ENCODE measurements at regions not wholly inside any gene's neighbourhood (a gene's known extent, or its start where the extent isn't known, plus 50 kb on each side); places are given as distances from the start of the nearest gene placed in this dataset.

DNA sequence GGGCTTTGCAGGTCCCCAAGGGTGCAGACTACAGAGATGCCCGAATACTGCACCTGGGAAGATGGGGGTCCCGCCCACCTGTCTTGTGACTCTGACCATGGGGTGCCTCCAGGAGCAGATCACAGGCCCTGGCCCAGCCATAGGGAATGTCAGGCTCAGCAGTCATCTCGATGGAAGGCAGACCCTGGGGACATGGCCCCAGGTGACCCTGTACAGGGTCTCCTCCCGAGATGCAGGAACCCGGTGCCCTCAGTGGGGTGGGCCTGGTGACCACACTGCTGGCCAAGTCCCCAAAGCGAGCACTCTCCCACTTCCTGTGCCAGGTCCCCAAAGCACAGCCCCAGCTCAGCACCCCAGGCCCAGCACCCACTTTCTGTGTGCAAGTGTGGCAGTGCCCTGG, 903.7 kb upstream of the USP15 start:
- TF ChIP-seq, protein P1, sequence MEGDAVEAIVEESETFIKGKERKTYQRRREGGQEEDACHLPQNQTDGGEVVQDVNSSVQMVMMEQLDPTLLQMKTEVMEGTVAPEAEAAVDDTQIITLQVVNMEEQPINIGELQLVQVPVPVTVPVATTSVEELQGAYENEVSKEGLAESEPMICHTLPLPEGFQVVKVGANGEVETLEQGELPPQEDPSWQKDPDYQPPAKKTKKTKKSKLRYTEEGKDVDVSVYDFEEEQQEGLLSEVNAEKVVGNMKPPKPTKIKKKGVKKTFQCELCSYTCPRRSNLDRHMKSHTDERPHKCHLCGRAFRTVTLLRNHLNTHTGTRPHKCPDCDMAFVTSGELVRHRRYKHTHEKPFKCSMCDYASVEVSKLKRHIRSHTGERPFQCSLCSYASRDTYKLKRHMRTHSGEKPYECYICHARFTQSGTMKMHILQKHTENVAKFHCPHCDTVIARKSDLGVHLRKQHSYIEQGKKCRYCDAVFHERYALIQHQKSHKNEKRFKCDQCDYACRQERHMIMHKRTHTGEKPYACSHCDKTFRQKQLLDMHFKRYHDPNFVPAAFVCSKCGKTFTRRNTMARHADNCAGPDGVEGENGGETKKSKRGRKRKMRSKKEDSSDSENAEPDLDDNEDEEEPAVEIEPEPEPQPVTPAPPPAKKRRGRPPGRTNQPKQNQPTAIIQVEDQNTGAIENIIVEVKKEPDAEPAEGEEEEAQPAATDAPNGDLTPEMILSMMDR (IDR thresholded peaks at IDR 0.05; ENCODE audit: low read depth, low read length), result no peak
- H3K9me3 ChIP-seq (ENCODE audit: low read depth), result no peaks in the 10 kb centered on the region
- DNase-seq (ENCODE audit: low read depth in 1 of 2, low spot score in 1 of 2), result no peak
- no peak overlapping the region for H3K4me3 ChIP-seq
- no peaks in the 10 kb centered on the region for H3K36me3 ChIP-seq
- H3K27me3 ChIP-seq, result no peaks in the 10 kb centered on the region
- H3K4me1 ChIP-seq (ENCODE audit: low read depth), result peaks cover 8% of the 10 kb centered on the region
- no peak overlapping the region for H3K27ac ChIP-seq

DNA sequence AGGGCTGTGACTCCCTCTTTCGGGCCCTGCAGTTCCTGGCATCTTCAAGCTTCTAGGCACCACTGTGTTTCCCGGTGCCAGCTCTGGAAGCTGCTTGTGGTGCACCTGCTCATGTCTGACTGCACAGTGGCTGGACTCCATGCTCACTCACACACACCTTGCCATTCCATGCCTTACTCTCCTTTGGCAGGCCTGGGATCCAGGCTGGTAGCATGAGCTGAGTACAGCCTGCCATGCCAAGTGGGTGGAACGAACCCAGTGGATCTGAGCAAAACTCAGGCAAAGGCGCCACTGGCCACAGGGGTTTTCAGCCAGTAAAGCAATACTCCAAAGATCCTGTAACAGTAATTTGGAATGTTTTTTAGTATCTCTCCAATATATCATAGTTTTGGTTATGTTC, 902.7 kb upstream of the USP15 start:
- H3K27ac ChIP-seq, result no peak overlapping the region
- peaks cover 8% of the 10 kb centered on the region for H3K4me1 ChIP-seq (ENCODE audit: low read depth)
- TF ChIP-seq, protein P1 (IDR thresholded peaks at IDR 0.05; ENCODE audit: low read depth, low read length), result no peak
- no peaks in the 10 kb centered on the region for H3K36me3 ChIP-seq
- no peak for DNase-seq (ENCODE audit: low read depth in 1 of 2, low spot score in 1 of 2)
- H3K27me3 ChIP-seq, result no peaks in the 10 kb centered on the region
- H3K4me3 ChIP-seq, result no peak overlapping the region
- no peaks in the 10 kb centered on the region for H3K9me3 ChIP-seq (ENCODE audit: low read depth)

DNA sequence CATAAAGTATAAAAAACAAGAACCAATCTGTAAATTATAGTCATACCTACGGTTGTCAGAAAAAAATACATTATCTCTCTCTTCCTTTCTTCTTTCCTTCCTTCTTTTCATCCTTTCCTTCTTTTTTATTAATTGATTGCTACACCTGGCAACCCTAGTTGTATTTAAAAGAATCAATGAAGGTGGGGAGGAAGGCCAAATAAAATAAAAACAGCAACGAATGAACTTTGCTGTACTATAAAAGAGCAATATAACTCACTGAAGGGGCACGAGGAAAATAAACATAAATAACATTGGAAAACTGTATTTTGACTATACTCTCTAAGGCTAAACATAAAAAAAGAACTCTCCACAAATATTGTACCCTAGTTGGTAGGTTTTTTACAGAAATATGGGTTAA, 898.2 kb upstream of the USP15 start:
- H3K9me3 ChIP-seq (ENCODE audit: low read depth), result no peaks in the 10 kb centered on the region
- no peaks in the 10 kb centered on the region for H3K27me3 ChIP-seq
- peaks cover 10% of the 10 kb centered on the region for H3K4me1 ChIP-seq (ENCODE audit: low read depth)
- TF ChIP-seq, protein P1 (IDR thresholded peaks at IDR 0.05; ENCODE audit: low read depth, low read length), result no peak
- no peak overlapping the region for H3K4me3 ChIP-seq
- H3K27ac ChIP-seq, result no peak overlapping the region
- H3K36me3 ChIP-seq, result no peaks in the 10 kb centered on the region
- no peak for DNase-seq (ENCODE audit: low read depth in 1 of 2, low spot score in 1 of 2)

DNA sequence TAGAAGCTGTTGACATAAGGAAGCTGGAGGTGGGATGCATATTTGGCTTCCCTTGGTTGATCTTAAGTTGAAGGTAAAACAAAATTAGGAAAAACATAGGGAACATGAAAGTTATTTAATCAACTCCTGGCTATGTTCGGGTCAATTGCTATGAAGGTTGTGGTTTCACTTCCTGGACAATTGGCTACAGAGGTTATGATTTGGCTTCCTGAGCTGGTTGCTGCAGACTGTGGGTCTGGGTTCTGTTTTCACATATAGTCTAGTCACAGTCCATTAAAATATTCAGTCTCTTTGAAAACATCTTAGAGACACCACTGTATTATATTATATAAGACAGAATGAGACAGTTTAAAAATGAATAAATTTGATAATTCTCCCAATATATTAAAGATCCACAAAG, 895.2 kb upstream of the USP15 start:
- H3K27ac ChIP-seq, result no peak overlapping the region
- peaks cover 3% of the 10 kb centered on the region for H3K4me1 ChIP-seq (ENCODE audit: low read depth)
- H3K4me3 ChIP-seq, result no peak overlapping the region
- TF ChIP-seq, protein P1 (IDR thresholded peaks at IDR 0.05; ENCODE audit: low read depth, low read length), result no peak
- no peaks in the 10 kb centered on the region for H3K27me3 ChIP-seq
- no peak for DNase-seq (ENCODE audit: low read depth in 1 of 2, low spot score in 1 of 2)
- H3K36me3 ChIP-seq, result no peaks in the 10 kb centered on the region
- no peaks in the 10 kb centered on the region for H3K9me3 ChIP-seq (ENCODE audit: low read depth)

DNA sequence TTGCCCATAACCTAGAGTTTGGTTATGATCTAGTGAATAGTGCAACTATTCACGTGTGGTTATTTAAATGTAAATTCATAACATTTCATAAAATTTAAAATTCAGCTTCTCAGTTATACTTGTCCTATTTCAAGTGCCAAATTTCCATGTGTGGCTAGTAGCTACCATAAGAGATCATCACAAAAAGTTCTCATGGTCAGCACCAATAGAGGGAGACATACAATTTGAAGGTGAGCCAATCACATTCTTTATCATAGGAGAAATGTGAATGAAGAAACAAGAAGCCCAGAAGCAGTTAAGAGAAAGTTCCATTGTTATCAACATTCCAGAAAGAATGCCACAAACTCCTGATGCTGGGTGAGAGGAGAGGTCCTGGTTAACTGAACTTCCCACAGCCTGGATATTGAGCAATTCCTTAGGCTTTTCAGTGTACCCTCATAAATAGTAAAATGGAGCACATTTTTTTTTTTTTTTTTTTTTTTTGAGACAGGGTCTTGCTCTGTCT, 892.9 kb upstream of the USP15 start:
- Histone ChIP-seq H3K9me3 (ENCODE audit: low read depth) (no peaks in the 10 kb centered on the region), H3K4me1 (ENCODE audit: low read depth) (peaks cover 3% of the 10 kb centered on the region), H3K27ac (no peak overlapping the region), H3K36me3 (no peaks in the 10 kb centered on the region), H3K27me3 (no peaks in the 10 kb centered on the region), H3K4me3 (no peak overlapping the region)
- DNase-seq (ENCODE audit: low read depth in 1 of 2, low spot score in 1 of 2), result no peak
- TF ChIP-seq, protein P1 (IDR thresholded peaks at IDR 0.05; ENCODE audit: low read depth, low read length), result no peak
